Muscle of back (tissue), 3 donors: ENCODE measurements at regions not wholly inside any gene's neighbourhood (a gene's known extent, or its start where the extent isn't known, plus 50 kb on each side); places are given as distances from the start of the nearest gene placed in this dataset.
"Not testable (repeated sequence)": the region's sequence is repeated elsewhere in the genome, so short reads cannot be mapped to it uniquely, and the experiment has no call there.

ENCODE experiments used
- DNase-seq, 3 donors: peaks; one replicate each; pipeline versions ENCODE4 v3.0.0 to v3.0.0-alpha.2; 2013

DNA sequence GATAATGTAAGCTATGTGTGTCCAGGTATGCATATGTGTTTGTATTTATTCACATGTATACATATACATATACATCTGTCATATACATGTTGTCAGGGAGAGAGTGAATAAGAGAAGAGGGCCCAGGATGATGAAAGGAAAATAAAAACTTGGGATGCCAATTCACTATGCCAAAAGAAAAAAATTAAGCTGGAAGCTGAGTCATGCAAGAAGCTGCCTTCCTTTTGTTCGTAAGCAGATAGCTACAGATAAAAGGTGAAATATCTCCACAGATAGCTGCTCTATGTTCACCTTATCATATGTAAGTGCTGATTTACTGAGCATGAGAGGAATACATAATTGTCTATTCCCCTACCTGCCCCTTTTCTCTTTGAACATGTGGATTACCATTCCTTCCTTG, 579.9 kb downstream of the EPM2A start:
- no peak for DNase-seq

DNA sequence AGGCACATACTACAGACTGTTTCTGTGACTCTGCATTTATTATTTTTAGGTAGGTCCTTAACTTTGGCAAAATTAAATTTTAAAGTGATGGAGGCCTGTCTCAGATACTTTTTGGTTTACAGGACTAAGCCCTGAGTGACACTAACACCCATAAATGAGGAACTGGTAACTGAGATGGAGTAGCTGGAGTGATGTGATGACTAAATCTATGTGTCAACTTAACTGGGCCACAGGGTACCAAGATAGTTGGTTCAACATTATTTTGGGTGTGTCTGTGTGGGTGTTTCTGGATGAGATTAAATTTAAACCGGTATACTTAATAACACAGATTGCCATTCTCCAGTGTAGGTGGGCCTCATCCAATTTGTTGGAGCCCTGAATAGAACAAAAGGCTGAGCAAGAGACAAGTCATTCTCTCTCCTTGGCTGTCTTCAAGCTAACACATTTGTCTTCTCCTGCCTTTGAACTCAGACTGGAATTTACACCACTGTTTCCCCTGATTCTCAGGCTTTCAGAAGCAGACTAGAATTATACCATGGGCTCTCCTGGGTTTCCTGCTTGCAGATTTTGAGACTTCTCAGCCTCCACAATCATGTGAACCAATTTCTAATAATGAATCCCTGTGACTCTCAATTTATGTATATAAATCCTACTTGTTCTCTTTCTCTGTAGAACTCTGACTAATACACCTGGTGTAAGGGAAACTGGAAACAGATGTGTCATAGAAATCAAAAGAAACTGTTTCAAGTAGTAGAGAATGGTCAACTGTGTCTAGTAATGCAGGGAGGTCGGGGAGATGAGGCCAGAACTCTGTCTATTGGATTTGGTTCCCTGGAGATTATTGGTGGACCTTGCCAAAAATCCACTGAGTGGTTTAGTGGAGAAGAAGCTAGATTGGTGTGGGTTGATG, 579.2 kb downstream of the EPM2A start:
- no peak for DNase-seq

DNA sequence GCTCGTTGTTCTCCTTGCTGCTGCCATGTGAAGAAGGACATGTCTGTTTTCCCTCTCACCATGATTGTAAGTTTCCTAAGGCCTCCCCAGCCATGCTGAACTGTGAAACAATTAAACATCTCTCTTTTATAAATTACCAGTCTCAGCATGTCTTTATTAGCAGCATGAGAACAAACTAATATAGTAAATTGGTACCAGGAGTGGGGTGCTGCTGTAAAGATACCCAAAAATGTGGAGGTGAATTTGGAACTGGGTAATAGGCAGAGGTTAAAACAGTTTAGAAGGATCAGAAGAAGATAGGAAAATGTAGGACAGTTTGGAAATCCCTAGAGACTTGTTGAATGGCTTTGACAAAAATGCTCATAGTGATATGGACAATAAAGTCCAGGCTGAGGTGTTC, 576.7 kb downstream of the EPM2A start:
- DNase-seq = not testable (repeated sequence)

DNA sequence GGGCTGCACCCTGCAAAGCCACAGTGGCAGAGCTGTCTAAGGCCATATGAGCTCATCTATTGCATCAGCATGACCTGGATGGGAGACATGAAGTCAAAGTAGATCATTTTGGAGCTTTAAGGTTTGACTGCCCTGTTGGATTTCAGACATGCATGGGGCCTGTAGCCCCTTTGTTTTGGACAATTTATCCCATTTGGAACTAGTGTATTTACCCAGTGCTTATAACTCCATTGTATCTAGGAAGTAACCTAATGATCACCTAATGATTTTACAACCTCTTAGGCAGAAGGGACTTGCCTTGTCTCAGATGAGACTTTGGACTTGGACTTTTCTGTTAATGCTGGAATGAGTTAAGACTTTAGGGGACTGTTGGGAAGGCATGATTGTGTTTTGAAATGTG, 575.4 kb downstream of the EPM2A start:
- no peak for DNase-seq

DNA sequence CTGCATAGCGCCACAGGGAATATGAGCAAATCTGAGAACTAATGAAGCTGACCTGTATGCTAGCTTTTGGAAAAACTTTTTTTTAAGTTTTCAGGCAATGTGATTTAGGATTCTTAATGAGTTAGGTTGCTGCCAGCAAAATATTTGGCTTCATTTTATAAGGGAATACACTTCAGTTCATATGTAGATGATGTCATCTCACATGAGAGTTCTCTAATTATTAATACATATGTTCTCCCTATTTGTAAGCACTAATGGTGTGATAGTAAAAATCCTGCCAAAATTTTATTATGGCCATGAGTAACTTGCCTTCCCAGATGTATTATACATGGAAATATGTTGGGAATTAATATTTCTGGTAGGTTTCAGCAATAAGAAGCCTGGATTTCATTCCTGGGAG, 573.8 kb downstream of the EPM2A start:
- peak in 2 of 3 donors; percentile 40 to 52 for DNase-seq

DNA sequence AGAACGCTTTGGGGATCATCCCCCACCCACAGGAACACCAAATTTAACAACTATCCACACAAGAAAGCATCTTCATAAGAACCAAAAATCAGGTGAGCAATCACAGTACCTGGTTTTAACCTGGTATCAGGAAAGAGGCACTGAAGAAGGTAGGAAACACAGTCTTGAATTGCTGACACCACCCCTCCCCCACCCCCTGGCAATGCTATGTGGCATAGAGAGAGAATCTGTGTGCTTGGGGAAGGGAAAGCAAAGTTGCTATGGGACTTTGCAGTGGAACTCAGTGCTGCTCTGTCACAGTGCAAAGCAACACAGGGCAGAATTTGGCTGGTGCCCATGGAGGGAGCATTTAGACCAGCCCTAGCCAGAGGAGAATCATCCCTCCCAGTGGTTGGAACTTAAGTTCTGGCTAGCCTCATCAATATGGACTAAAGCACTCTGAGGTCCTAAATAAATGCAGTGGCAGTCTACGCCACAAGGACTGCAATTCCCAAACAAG, 565.5 kb downstream of the EPM2A start:
- no peak for DNase-seq

DNA sequence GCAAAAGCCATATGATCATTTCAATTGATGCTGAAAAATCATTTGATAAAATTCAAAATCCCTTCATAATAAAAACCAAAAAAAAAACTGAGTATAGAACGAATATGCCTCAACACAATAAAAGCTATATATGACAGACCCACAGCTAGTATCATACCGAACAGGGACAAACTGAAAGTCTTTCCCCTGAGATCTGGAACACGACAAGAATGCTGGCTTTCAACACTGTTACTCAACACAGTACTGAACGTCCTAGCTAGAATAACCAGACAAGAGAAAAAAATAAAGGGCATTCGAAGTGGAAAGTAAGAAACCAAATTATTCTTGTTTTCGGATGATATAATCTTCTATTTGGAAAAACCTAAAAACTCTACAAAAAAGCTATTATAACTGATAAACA, 559.9 kb downstream of the EPM2A start:
- DNase-seq = no peak

DNA sequence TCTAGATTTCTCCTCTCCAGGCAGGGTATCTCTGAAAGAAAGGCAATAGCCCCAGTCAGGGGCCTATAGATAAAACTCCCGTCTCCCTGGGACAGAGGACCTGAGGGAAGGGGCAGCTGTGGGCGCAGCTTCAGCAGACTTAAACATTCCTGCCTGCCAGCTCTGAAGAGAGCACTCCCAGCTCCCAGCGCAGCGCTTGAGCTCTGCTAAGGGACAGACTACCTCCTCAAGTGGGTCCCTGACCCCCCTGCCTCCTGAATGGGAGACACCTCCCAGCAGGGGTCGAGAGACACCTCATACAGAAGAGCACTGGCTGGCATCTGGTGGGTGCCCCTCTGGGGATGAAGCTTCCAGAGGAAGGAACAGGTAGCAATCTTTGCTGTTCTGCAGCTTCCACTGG, 556.9 kb downstream of the EPM2A start:
- DNase-seq = no peak

DNA sequence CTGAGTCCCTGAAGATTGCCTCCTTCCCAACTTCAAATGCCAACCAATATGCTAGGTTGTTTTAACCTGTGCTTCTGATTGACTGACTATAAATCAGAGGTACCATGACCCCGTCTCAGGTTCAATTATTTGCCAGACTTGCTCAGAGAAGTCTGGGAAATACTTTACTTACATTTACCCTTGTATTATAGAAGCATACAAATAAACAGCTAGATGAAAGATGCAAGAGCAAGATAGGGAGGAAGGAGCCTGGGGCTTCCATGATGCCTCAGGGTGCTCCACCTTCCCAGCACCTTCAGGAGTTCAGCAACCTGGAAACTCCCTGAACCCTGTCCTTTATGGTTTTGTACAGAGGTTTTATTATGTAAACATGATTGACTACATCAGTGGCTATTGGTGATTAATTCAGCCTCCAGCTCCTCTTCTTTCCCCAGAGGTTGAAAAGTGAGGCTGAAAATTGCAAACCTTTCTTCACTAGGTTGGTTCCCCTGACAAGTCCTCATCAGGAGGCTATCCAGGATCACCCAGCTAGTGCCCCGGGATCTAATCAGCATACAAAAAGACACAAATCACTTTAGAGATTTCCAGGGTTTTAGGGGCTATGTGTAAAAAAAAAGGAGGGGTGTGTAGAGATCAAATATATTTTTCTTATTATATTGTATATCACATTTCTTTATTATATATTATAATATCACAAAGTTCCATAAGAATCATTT, 547.7 kb downstream of the EPM2A start:
- DNase-seq = no peak

DNA sequence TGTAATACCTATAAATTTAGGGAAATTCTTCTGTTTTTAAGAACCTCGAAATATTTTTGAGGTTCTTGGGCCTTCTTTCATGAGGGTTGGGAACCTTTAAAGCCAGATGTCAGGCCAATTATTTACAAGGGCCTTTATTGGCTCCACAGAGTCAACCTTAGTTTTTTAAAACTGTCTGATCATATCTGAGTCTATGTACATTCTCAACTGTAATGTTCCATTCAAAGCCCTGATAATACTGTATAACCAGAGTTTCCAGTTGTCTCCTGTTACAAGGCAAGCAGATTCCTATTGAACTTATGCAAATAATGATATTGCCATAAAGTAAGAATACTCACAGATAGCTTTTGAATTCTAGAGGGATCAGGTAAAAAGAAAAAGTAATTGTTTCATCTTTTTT, 545.5 kb downstream of the EPM2A start:
- DNase-seq = no peak

DNA sequence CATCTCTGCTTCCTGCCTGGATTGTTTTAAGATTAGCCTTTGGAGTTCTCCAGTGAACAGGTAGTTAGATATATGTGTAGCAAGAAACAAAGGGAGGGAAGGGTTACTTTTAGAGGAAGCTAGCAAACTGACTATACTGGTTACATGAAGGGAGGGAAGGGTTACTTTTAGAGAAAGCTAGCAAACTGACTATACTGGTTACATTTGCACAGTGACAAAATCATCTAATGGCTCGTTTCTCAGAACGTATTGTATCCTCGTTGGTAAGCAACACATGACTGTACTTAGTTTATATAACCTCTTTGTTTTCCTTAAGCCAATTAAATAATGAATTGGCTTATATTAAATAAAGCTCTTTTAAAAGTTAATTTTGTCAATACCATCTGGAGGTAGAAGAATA, 540.9 kb downstream of the EPM2A start:
- no peak for DNase-seq

DNA sequence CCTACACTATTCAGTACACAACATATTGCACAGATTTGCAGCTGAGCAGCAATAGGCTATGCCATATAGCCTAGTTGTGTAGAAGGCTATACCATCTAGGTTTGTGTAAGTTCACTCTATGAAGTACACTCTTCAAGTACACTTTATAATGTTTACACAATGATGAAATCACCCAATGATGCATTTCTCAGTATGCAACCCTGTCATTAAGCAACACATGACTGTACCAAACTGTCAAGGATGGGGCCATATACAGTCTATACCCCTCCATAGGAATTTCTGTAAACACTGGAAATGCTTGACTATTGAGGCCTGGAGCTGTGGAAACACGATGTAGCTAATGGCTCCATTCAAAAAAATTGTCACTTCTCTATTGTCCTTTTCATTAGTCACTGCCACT, 535.4 kb downstream of the EPM2A start:
- no peak for DNase-seq

DNA sequence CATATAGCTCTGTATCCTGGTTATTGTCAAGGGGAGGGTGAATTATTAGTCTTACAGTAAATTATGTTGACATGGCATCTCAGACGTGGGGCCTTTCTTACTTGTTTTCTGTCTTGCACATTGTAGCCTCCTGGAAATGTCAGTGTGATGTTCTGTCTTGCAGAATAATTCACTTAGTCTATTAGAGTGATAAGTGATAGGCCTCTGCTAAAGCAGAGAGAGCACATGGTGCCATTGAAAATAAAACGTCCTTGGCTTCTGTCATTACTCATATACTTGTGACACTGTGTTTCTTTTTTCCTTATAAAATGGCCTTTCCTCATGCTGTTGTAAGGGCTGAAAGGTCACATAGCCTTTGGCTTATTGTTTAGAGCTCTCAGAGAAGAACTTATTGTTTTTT, 531.0 kb downstream of the EPM2A start:
- no peak for DNase-seq

DNA sequence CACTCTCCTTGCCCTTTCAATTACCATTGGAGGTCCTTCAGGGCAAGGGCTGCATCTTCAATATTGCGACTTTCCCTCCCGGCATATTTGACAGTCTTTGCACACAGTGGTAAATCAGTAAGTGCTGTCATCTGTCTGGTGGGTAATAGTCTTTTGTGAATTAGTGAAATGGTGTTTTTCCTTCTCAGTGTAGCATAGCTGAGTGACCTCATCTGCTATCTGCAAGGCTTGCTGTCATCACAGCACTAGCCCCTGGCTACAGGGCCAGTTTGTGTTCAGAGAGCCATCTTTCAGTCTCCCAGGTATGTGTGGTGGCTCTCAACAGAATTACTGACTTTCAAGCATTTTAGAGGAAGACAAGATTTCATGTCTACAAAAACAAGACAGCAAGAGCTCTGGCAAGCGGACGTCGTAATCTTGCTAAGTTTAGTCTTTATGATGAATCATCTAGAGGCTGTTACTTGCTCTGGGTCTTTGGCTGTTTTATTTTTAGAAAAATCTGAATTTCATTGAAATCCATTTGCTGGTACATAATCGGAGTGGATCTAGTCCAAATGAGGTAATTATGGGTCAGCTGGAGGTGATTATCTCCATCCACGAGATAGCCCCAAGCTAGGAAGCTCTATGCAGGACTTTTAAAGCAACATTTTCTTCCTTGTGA, 528.9 kb downstream of the EPM2A start:
- DNase-seq = peak; percentile 43 to 65 (median 53)

DNA sequence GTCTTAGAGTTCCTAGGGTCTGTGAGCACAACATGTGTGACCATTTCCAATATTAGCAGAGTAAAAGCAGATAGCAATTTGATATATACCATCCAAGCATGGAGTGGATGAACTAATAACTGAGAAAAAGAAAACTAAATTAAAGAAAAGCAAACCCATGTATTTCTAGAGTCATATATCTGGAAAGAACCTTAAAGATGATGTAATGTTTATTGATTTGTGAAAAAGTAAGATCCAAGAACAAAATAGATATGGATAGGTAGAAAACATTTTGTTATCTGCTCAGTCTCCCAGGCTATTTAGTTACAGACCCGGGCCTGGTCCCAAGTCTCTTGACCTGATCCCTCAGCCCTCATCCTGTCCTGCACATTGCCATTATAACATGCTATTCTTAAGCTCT, 526.8 kb downstream of the EPM2A start:
- DNase-seq = peak in 1 of 3 donors; percentile 32

DNA sequence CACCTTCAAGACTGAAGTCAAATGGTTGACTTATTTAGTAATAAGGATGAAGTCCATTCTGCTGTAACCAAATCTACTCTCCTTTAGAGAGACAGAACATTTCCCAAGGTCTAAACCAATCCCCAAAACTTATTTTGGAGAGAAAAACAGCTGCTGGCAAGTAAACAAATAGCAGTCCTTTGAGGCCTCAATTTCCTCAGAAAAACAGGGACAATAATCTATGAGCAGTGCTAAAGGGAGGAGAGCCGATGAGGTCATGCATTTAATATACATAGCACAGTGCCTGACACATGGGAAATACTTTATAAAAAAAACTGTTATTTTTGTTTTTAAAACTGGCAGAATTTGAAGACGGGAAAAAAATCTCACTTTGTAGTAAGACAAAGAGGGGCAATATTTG, 526.0 kb downstream of the EPM2A start:
- peak; percentile 10 to 66 (median 37) for DNase-seq

DNA sequence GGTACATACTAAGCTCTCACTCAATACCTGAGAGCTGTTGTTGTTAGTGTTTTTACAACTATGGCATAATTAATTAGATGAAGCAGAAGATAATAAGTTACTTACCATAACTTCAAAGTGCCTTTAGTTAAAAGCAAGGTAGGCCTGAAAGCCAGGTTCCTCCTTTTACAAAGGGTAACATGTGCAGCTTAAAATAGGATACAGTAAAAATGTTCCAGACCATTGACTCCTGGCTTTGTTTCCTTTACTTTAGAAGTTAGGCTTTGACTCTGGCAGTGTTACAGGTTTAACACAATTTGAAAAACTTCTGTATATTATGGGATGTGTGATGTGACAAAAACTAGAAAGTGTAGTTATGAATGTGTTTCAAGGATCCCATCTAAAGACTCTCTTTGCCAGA, 522.5 kb downstream of the EPM2A start:
- no peak for DNase-seq

DNA sequence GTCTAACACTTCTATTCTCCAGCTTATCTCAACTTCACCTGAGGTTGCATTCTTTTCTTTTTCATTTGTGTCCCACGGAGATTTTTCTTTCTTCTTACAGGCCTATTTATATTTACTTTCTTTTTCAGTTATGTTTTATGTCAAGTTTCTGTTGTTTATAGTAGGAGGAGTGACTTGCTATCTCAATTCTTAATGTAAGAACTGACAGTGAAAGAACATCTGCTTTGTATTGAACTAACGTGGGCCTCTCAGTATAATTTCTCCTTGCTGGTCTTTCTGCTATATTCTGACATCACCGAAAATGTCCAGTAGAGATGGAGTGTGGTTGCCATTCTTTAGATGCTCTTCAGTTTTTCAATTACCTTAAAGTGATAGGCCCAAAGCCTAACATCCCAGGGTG, 521.7 kb downstream of the EPM2A start:
- DNase-seq = no peak

DNA sequence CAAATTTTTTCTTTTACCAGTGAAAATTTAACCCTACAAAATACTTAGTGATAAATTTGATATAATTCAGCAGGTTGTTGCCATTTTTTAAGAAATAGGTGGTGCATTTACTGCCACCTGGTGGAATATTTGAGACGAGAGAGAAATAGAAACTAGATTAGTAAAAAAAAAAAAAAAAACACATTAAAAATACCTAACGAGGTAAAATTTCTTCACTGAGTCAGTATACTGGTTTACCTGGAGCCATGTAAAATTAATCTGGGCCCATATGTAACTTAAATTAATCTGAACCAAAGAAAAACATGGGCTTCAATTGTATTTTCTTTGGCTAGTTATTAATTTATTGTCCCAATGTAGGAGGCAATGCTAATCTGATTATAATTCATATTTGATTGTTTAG, 520.8 kb downstream of the EPM2A start:
- peak; percentile 20 to 56 (median 36) for DNase-seq

DNA sequence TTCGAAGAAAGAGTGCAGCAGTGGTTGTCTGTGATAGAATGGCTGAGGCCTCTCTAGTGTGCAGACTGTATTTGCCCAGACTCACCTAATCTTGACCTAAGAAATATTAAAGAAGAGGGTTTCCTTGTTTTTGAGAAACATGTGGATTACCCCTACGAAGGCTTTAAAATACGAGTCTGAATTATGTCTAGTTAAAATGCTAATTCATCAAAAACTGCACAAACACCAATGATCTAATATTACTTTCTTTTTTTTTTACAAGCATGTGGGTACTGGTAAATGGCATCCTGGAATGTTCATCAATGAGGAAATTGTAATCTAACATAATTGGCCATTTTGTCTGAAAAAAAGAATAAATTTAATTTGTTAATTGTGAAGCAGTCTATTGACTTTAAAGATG, 510.9 kb downstream of the EPM2A start:
- DNase-seq = no peak

DNA sequence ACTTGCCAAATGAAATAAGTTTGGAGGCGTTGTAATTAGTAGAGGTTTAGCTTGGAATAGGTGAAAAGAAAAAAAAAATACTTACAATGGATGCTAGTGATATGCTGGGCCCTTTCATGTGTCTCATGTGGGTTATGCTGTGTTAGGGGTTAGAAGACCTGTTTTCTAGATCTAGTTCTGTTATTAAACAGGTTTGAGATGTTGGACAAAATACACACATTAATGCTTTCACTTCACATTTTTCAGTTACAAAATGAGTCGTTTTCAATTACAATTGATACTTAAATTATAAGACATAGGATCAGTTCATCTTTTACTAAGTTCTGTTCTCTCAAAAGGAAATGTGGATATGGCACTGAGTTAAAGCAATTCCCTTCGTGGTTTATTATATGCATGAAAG, 509.8 kb downstream of the EPM2A start:
- DNase-seq = no peak

DNA sequence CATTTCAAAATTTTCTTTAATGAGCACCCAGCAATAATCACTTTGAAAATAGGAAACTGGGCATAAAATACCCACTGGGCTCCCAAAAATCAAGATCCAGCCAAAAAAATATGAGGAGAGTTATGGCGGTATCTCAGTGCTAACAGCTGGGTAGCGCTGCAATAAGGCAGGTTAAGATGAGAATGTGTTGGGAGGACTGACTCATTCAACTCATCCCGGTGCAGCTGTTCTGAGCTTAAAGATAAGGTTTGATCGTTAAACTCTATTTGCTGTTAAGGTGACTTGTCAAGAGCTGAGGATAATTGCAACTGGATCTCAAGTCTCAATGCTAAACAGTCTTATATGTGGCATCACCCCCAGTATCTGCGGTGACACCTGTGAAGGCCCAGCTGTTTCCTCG, 507.7 kb downstream of the EPM2A start:
- no peak for DNase-seq
